Activated naive CD4-positive, alpha-beta T cell treated with anti-CD3 and anti-CD28 coated beads, Interleukin-2, amount 50 U/mL, for 72 hours (primary cell): ENCODE measurements at regions not wholly inside any gene's neighbourhood (a gene's known extent, or its start where the extent isn't known, plus 50 kb on each side); places are given as distances from the start of the nearest gene placed in this dataset.
"Not testable (repeated sequence)": the region's sequence is repeated elsewhere in the genome, so short reads cannot be mapped to it uniquely, and the experiment has no call there.

ENCODE experiments used
- ATAC-seq, 2 donors: fragments of 150-1000 bp; cut with Tn5 transposase; 2 replicates each; pipeline ENCODE4 v1.10.0; 2021; ENCODE audit warnings: mild to moderate bottlenecking in 2 of 2, moderate library complexity in 2 of 2
- DNase-seq, 2 donors: peaks; one replicate each; pipeline ENCODE4 v3.0.0; 2021 to 2022; ENCODE audit warnings: low spot score in 2 of 2
- H3K27ac Mint-ChIP-seq, 2 donors: one replicate each; pipeline ENCODE4 v1.8.0; 2022; ENCODE audit warnings: mild to moderate bottlenecking in 2 of 2, mixed read lengths in 2 of 2
- H3K36me3 Mint-ChIP-seq, 2 donors: one replicate each; pipeline ENCODE4 v1.8.0; 2022; ENCODE audit warnings: mixed read lengths in 2 of 2
- H3K9me3 Mint-ChIP-seq, 2 donors: one replicate each; pipeline ENCODE4 v1.8.0; 2022; ENCODE audit warnings: mixed read lengths in 2 of 2

DNA sequence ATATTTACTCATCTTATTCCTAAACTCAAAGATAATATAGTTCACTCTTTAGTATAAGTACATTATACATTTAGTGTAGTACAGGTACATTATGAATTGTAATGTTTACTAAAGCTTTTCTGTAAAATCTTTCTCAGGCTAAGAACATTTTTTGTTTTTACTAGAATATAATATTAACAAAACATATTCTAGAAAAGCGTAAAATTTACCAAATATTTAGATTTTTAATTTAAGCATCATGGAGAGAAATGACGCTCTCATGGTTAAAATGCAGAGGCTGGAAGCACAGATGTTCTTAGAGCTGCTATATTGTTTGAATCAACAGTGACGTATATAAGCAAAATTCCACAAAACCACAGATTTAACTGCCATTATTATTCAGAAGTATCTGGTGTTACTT, 54.7 kb upstream of the NBPF15 start:
- not testable (repeated sequence) for ATAC-seq

DNA sequence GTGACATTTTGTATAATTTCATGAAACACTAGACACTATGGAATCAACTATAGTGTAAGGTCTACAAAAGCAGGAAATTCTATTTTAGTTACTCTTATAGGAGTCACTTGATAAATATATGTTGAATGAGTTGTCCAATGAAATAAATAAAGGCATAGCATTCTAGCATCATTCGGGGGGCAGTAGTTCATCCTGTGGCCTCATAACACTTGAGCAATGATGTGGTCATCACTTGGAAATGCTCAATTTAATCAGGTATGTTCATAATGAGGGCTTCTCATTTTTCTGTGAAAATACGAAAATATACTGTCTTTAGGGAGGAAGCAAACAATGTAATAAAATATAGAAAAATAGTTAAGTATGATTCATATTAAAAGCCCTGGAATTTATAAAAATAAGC, 55.4 kb upstream of the NBPF15 start:
- not testable (repeated sequence) for H3K27ac Mint-ChIP-seq, ATAC-seq, H3K9me3 Mint-ChIP-seq, H3K36me3 Mint-ChIP-seq, DNase-seq

More for the DNA sequence above, 54.7 kb upstream of the NBPF15 start:
- not testable (repeated sequence) for DNase-seq, H3K36me3 Mint-ChIP-seq, H3K9me3 Mint-ChIP-seq, H3K27ac Mint-ChIP-seq

DNA sequence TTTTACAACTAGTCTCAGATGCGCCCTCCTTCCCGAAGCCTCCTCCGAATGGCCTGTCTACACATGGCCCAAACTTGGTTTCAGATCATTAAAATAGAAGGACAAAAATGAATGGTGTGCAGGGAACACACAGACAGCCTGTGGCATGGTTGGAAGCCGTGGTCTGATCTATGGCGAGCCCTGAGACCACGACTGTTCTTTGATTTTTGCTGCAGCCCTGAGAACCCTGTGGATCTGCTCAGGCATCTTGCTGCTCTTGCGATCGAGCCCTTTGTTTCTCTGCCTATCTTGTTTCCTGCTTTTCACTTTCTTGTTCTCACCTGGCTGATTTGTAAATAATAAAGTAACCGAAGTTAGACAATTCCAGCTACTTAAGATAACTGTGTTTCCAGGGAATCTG, 57.0 kb upstream of the NBPF15 start:
- peak overlapping the region in 1 of 2 donors; percentile 33 for H3K27ac Mint-ChIP-seq
- DNase-seq, H3K9me3 Mint-ChIP-seq, ATAC-seq, H3K36me3 Mint-ChIP-seq: not testable (repeated sequence)

DNA sequence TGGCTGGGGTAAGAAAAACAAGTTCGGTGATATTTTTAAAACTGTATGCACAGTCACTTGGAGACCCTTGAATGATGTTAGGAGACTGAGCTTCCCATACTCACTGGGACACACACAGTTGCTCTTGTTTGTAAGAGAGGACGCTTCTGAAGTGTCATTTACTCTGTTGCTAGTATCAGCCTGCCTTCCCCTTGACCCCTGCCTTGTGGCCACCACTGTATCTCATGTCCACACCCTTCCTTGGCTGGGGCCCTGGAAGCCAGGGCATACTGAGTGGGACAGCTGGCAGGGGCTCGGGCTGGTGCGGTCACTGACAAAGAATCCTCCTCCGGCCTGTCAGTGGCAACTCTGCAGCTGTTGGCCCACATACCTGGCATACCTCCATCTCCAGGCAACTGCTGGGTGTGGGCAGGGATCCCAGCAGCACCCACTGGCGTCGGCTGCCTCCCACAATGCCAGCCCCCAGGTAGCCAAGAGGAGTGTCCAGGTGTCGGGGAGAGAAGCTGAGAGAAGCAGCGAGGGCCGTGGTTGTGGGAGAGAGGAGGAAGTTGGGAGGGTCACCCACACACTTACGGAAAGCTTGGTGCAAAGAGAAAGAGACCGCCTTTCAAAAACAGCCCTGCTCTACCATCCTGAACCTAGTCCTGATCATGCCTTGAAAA, 58.2 kb upstream of the NBPF15 start:
- H3K27ac Mint-ChIP-seq, H3K9me3 Mint-ChIP-seq, DNase-seq, H3K36me3 Mint-ChIP-seq, ATAC-seq: not testable (repeated sequence)

DNA sequence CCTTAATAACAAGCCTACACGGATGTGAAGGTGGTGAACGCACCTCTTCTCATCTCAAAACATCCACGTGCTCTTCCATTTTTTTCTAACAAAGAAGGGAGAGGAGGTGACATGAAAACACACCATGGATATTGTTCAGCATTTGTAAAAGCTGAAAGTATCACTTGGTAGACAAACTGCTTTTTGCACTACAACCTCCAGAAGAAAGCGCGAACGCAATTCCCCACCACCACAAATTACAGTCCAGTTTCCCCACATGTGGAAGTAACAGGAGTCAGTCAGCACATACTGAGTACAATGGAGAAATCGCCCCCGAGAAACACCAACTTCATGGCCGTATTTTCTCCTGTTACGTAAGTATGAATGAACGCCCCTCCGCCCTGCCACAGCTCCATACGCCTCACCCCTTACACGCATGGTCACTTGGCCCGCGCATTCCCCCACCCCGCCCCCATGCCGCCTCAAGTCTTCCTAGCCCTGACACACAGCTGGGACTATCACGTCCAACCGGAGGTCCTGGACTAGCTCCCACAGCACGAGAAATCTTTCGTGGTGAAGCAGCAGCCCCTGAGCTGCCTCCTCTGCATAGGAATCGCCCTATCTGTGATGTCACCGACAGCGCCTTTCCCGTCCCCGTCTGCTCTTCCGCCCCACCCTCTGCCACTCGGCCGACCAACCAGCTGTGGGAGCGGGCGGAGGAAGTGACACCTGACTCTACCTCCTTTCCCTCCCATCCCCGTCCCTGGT, 62.4 kb upstream of the NBPF15 start:
- H3K27ac Mint-ChIP-seq: peak overlapping the region; percentile 100
- not testable (repeated sequence) for H3K9me3 Mint-ChIP-seq, H3K36me3 Mint-ChIP-seq
- ATAC-seq (peak; percentile 90 to 91), DNase-seq (peak; percentile 52 to 84)

DNA sequence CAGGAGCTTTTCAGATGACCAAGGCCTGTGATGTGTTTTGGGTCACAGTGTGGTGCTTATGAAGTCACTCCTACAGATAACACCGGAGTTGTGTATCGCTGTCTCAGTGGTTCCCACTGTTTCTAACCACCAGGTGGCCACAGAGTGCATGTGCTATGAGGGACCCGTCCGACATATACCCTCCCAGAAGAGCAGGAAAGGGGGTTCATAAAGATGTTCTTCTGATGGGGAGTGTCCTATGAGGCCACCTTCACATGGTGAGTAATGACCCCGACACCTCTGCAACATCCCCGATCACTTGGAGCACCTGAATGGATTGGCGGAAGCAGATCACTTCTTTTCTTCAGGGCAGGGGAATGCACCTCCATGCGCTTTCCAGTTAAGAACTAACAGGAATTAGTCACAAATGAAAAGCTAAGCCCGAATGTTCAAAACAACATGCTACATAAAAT, 60.5 kb upstream of the PPIAL4F start:
- DNase-seq, H3K9me3 Mint-ChIP-seq, H3K36me3 Mint-ChIP-seq: not testable (repeated sequence)
- peak overlapping the region in 1 of 2 donors; percentile 77 for H3K27ac Mint-ChIP-seq
- peak; percentile 81 to 84 for ATAC-seq

DNA sequence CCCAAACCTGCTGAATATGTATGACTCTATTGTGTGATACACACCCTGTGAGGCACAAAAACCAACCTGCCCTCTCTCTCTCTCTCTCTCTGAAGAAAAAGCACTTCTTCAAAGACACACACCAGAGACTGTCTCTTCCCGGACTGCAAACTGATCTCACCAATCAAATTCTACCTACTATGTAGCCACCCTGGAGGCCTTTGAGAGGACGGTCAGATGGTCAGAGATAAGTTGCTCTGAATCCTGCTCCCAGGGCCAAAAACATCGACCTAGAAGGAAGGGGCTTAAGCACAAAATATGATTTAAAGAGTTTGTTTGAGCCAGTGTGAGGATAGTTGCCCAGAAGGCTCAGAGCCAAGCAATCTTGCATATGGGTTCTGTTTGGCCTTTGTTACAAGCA, 59.2 kb upstream of the PPIAL4F start:
- H3K9me3 Mint-ChIP-seq, DNase-seq, H3K36me3 Mint-ChIP-seq, ATAC-seq: not testable (repeated sequence)
- peak overlapping the region in 1 of 2 donors; percentile 77 for H3K27ac Mint-ChIP-seq

DNA sequence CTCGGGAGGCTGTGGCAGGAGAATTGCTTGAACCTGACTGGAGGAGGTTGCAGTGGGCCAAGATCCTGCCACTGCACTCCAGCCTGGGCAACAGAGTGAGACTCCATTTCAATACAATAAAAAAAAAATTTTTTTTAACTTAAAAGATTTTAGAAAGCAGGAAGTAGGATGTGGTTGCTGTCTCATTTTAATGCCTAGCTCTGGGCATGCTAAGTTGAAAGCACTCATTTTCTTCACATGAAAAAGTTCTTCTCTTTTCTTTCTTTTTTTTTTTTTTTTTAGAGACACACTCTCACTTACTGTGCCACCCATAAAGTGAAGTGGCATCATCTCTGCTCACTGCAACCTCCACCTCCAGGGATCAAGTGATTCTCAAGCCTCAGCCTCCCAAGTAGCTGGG, 58.4 kb upstream of the PPIAL4F start:
- ATAC-seq: peak; percentile 60 to 67
- not testable (repeated sequence) for DNase-seq, H3K36me3 Mint-ChIP-seq, H3K27ac Mint-ChIP-seq, H3K9me3 Mint-ChIP-seq

DNA sequence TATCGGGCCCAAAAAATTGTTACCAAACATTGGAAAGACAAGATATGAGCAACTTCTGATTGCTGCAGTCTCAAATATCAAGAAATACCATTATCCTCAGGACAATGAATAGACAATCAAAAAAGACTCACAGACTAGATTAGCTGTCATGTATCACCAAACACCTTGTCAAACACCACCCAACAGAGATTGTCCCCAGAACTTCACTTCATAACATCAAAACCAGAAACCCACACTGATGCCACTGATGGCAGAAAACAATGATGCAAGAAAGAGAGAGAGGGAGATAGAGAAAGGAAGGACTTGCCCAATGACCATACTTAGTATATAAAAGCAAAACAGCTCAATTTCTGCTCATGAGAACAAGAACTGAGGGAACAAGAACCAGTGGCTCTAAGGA, 56.0 kb upstream of the PPIAL4F start:
- not testable (repeated sequence) for ATAC-seq, H3K27ac Mint-ChIP-seq, H3K9me3 Mint-ChIP-seq, H3K36me3 Mint-ChIP-seq, DNase-seq

DNA sequence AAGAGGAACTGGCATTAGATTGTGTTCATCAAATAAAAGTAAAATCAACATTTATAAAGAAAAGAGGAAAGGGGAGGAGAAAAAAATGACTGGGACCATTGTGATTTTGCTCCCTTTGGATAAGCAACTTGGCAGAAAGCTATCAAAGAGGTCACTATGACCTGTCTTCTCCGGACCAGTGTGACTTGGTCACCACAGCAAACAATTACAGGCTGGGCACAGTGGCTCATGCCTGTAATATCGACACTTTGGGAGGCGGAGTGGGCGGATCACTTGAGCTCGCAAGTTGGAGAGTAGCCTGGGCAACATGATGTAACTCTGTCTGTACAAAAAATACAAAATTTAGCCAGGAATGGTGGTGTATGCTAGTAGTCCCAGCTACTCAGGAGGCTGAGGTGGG, 55.5 kb upstream of the PPIAL4F start:
- H3K36me3 Mint-ChIP-seq, H3K9me3 Mint-ChIP-seq, DNase-seq, H3K27ac Mint-ChIP-seq, ATAC-seq: not testable (repeated sequence)

DNA sequence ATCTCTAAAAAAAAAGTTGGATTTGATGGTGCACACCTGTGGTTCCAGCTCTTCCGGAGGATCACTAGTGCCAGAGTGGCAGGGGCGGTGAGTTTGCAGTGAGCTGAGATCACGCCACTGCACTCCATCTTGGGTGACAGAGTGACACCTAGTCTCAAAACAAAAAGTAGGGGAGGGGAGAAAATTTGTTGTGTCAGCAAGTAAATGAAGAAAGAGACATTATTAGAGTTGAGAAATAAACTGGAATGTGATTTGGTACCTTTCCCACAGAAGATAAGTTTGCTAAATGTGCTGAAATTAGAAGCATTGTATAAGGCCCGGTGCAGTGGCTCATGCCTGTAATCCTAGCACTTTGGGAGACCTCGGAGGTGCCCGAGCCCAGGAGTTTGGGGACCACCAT, 54.0 kb upstream of the PPIAL4F start:
- H3K27ac Mint-ChIP-seq, H3K9me3 Mint-ChIP-seq, H3K36me3 Mint-ChIP-seq, DNase-seq, ATAC-seq: not testable (repeated sequence)

DNA sequence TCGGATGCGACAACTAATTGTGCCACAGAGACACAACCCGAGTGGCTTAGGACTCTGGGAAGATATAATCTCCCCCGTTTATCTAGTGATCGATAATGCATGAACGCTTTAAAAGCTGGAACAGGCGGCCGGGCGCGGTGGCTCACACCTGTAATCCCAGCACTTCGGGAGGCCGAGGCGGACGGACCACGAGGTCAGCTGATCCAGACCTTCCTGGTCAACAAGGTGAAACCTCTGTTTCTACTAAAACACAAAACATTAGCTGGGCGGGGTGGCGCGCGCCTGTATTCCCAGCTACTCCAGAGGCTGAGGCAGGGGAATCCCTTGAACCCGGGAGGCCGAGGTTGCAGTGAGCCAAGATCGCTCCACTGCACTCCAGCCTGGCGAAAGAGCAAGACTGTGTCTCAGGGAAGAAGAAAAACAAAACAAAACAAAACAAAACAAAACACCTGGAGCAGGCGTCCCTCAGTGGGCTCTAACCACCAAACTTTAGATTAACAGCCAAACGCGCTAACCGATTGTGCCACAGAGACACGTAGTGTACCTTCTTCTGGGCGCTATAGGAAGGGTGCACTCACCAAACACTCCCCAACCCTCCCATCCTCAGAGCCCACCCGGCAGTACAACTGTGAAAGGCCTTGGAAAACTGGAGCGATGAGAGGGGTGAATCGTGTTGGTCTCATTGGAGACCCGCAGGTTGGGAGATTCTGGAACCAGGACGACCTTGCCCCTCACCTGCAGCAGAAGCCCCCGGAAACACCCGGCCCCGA, 53.3 kb upstream of the PPIAL4F start:
- not testable (repeated sequence) for H3K36me3 Mint-ChIP-seq, H3K27ac Mint-ChIP-seq, H3K9me3 Mint-ChIP-seq, DNase-seq
- peak in 1 of 2 donors; percentile 11 for ATAC-seq
